Left lobe of liver (tissue), 2 donors: ENCODE measurements at regions not wholly inside any gene's neighbourhood (a gene's known extent, or its start where the extent isn't known, plus 50 kb on each side); places are given as distances from the start of the nearest gene placed in this dataset.

ENCODE experiments used
- ATAC-seq: fragments of 200-7000 bp; cut with Tn5 transposase; one replicate; pipeline ENCODE4 v1.9.1; 2020; ENCODE audit warnings: mild to moderate bottlenecking, moderate library complexity
- DNase-seq: peaks from one replicate; pipeline ENCODE4 v3.0.0-alpha.2; 2020; ENCODE audit warnings: low spot score
- donor health status: DM: no; HTN: no; CAD: no; lungs with moderate emphysema.
- donor health status: DM: no; HTN: yes; CAD: no.

GRCh38 chr2:144285324-144285723, 234.6 kb downstream of the ZEB2 start:
- no peak for DNase-seq
- no peak for ATAC-seq

- no peak for ATAC-seq
- DNase-seq, result no peak
These were observed 238.4 kb downstream of the ZEB2 start for GRCh38 chr2:144281476-144281875.

GRCh38 chr2:144280009-144280408, 239.9 kb downstream of the ZEB2 start:
- no peak for ATAC-seq
- no peak for DNase-seq

GRCh38 chr2:144279165-144279564, 240.8 kb downstream of the ZEB2 start:
- no peak for DNase-seq
- no peak for ATAC-seq

GRCh38 chr2:144277622-144278354, 242.1 kb downstream of the ZEB2 start:
- no peak for ATAC-seq
- DNase-seq, result no peak

GRCh38 chr2:144275340-144275739, 244.6 kb downstream of the ZEB2 start:
- DNase-seq (no peak), ATAC-seq (no peak)

- no peak for ATAC-seq
- DNase-seq, result no peak
These were observed 245.8 kb downstream of the ZEB2 start for GRCh38 chr2:144274131-144274530.

GRCh38 chr2:144270951-144271350, 249.0 kb downstream of the ZEB2 start:
- DNase-seq (no peak), ATAC-seq (no peak)

GRCh38 chr2:144268036-144268678, 251.8 kb downstream of the ZEB2 start:
- ATAC-seq (no peak), DNase-seq (no peak)

GRCh38 chr2:144267239-144267638, 252.7 kb downstream of the ZEB2 start:
- DNase-seq (no peak), ATAC-seq (no peak)

- DNase-seq (no peak), ATAC-seq (no peak)
These were observed 254.3 kb downstream of the ZEB2 start for GRCh38 chr2:144265654-144266053.

- no peak for ATAC-seq
- DNase-seq, result no peak
These were observed 258.0 kb downstream of the ZEB2 start for GRCh38 chr2:144261966-144262365.

- ATAC-seq (no peak), DNase-seq (no peak)
These were observed 258.6 kb downstream of the ZEB2 start for GRCh38 chr2:144261336-144261735.

GRCh38 chr2:144259332-144259731, 260.6 kb downstream of the ZEB2 start:
- no peak for ATAC-seq
- DNase-seq, result no peak

GRCh38 chr2:144258154-144258553, 261.8 kb downstream of the ZEB2 start:
- ATAC-seq, result no peak

GRCh38 chr2:144256996-144257707, 262.8 kb downstream of the ZEB2 start:
- DNase-seq, result no peak
- ATAC-seq, result no peak

More at GRCh38 chr2:144258154-144258553, 261.8 kb downstream of the ZEB2 start:
- no peak for DNase-seq

GRCh38 chr2:144254342-144255235, 265.3 kb downstream of the ZEB2 start:
- no peak for DNase-seq
- no peak for ATAC-seq

- ATAC-seq (no peak), DNase-seq (no peak)
These were observed 266.2 kb downstream of the ZEB2 start for GRCh38 chr2:144253743-144254142.

- DNase-seq (no peak), ATAC-seq (no peak)
These were observed 267.2 kb downstream of the ZEB2 start for GRCh38 chr2:144252694-144253093.

- ATAC-seq (no peak), DNase-seq (no peak)
These were observed 270.8 kb downstream of the ZEB2 start for GRCh38 chr2:144249035-144249637.
